DOHH2 (cell line): ENCODE measurements at regions not wholly inside any gene's neighbourhood (a gene's known extent, or its start where the extent isn't known, plus 50 kb on each side); places are given as distances from the start of the nearest gene placed in this dataset.

Source experiments
- EZH2phosphoT487 ChIP-seq: fragments of 200-600 bp; sonication (generic); IDR thresholded peaks from 2 replicates; pipeline ENCODE4 v1.6.1; 2017; ENCODE audit warnings: borderline replicate concordance, mild to moderate bottlenecking, antibody characterized with exemption, low read length, moderate library complexity, mixed read lengths
- TF ChIP-seq, protein P1 (sequence below): fragments of 200-600 bp; sonication (generic); IDR thresholded peaks from one replicate; pipeline ENCODE4 v1.5.1; 2014; ENCODE audit warnings: antibody characterized with exemption, mild to moderate bottlenecking, low read depth, low read length; ENCODE audit not compliant: poor library complexity, severe bottlenecking

DNA sequence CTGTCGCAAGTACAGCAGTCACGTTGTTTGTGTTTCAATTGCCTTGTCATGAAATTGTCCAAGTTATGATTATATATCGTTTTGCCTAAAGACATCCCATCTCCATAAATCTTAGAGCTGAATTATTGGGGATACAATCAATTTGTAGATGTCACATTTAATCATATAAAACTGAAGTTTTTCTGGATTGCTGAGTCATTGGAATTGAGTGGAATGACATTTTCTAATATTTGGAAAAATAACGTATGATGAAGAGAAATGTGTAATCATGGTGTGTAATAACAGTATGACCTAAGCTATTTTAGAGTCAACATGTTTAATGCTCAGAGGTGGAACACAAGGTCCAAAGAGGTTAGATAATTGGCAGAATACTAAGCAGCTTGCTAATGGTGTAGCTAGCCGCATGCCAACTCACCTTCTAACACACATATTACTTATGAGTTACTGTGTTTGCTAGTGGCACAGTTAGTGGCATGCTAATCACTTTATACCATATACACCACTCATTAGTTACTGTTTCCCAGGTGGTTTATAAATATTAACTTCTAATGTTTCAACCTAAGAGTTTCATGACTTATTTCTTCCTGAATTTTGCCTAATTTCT is 473.1 kb upstream of the GRAMD2B start:
- TF ChIP-seq, protein P1, sequence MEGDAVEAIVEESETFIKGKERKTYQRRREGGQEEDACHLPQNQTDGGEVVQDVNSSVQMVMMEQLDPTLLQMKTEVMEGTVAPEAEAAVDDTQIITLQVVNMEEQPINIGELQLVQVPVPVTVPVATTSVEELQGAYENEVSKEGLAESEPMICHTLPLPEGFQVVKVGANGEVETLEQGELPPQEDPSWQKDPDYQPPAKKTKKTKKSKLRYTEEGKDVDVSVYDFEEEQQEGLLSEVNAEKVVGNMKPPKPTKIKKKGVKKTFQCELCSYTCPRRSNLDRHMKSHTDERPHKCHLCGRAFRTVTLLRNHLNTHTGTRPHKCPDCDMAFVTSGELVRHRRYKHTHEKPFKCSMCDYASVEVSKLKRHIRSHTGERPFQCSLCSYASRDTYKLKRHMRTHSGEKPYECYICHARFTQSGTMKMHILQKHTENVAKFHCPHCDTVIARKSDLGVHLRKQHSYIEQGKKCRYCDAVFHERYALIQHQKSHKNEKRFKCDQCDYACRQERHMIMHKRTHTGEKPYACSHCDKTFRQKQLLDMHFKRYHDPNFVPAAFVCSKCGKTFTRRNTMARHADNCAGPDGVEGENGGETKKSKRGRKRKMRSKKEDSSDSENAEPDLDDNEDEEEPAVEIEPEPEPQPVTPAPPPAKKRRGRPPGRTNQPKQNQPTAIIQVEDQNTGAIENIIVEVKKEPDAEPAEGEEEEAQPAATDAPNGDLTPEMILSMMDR, result no peak
- no peak for TF ChIP-seq EZH2phosphoT487
